Left lung (tissue), 4 donors: ENCODE measurements at regions not wholly inside any gene's neighbourhood (a gene's known extent, or its start where the extent isn't known, plus 50 kb on each side); places are given as distances from the start of the nearest gene placed in this dataset.
A peak's percentile ranks its signal among the peaks of the same experiment; 100 is the strongest.

ENCODE experiments used
- ATAC-seq: fragments of 200-7000 bp; cut with Tn5 transposase; one replicate; pipeline ENCODE4 v1.9.1; 2020; ENCODE audit warnings: moderate library complexity
- DNase-seq, 4 donors: peaks; one replicate each; pipeline ENCODE4 v3.0.0-alpha.2; 2013 to 2020
- H3K27ac ChIP-seq, 2 donors: fragments of 200-600 bp; sonication (generic) in 1 of 2; one replicate each; pipeline versions ENCODE4 v1.5.0 to v1.8.0; 2020 to 2021
- H3K27me3 ChIP-seq, 2 donors: fragments of 200-600 bp; sonication (generic) in 1 of 2; one replicate each; pipeline versions ENCODE4 v1.5.0 to v1.8.0; 2020 to 2021
- H3K36me3 ChIP-seq, 2 donors: fragments of 200-600 bp; sonication (generic) in 1 of 2; one replicate each; pipeline versions ENCODE4 v1.5.0 to v1.8.0; 2020 to 2021
- H3K4me1 ChIP-seq, 2 donors: fragments of 200-600 bp; one replicate each; pipeline ENCODE4 v1.8.0; 2021
- H3K4me3 ChIP-seq, 2 donors: fragments of 200-600 bp; sonication (generic) in 1 of 2; one replicate each; pipeline versions ENCODE4 v1.5.0 to v1.8.0; 2020 to 2021; ENCODE audit warnings: mild to moderate bottlenecking in 1 of 2
- H3K9me3 ChIP-seq, 2 donors: fragments of 200-600 bp; sonication (generic) in 1 of 2; one replicate each; pipeline versions ENCODE4 v1.5.0 to v1.8.0; 2020 to 2021
- intact Hi-C, 2 donors: fragments of 100-400 bp; cut with DNase I; formaldehyde crosslinking; loops; one replicate each; pipeline versions ENCODE4 v1.11.2 to v1.14.2; 2022
- TF ChIP-seq, protein P1 (sequence below), 2 donors: fragments of 200-600 bp; sonication (generic) in 1 of 2; IDR thresholded peaks; one replicate each; pipeline versions ENCODE4 v1.5.0 to v1.8.0; 2021; ENCODE audit warnings: antibody characterized with exemption in 2 of 2
- donor health status: DM: no; HTN: yes; CAD: no.
- donor health status: DM: no; HTN: no; CAD: no.

- intact Hi-C loops = no loop called here
- no peak for ATAC-seq
Observed at GRCh38 chr6:44029444-44030185, 97.6 kb downstream of the MRPL14 start.

GRCh38 chr6:44028789-44029310 is 98.4 kb downstream of the MRPL14 start:
- TF ChIP-seq, protein P1, sequence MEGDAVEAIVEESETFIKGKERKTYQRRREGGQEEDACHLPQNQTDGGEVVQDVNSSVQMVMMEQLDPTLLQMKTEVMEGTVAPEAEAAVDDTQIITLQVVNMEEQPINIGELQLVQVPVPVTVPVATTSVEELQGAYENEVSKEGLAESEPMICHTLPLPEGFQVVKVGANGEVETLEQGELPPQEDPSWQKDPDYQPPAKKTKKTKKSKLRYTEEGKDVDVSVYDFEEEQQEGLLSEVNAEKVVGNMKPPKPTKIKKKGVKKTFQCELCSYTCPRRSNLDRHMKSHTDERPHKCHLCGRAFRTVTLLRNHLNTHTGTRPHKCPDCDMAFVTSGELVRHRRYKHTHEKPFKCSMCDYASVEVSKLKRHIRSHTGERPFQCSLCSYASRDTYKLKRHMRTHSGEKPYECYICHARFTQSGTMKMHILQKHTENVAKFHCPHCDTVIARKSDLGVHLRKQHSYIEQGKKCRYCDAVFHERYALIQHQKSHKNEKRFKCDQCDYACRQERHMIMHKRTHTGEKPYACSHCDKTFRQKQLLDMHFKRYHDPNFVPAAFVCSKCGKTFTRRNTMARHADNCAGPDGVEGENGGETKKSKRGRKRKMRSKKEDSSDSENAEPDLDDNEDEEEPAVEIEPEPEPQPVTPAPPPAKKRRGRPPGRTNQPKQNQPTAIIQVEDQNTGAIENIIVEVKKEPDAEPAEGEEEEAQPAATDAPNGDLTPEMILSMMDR (IDR thresholded peaks at IDR 0.05) = no peak
- ATAC-seq = peak; percentile 12
- DNase-seq = peak in 2 of 4 donors; percentile 26 to 57
- H3K4me1 ChIP-seq = no peaks in the 10 kb centered on the region
- intact Hi-C loops = no loop called here
- no peaks in the 10 kb centered on the region for H3K36me3 ChIP-seq
- H3K4me3 ChIP-seq = no peak overlapping the region
- no peaks in the 10 kb centered on the region for H3K9me3 ChIP-seq
- H3K27me3 ChIP-seq = peaks cover 0 to 28% of the 10 kb centered on the region in 2 donors
- no peak overlapping the region for H3K27ac ChIP-seq

More at GRCh38 chr6:44029444-44030185, 97.6 kb downstream of the MRPL14 start:
- DNase-seq = peak in 2 of 4 donors; percentile 20 to 46
- H3K27me3 ChIP-seq = peaks cover 0 to 25% of the 10 kb centered on the region in 2 donors
- peaks cover 0 to 7% of the 10 kb centered on the region in 2 donors for H3K4me1 ChIP-seq
- no peaks in the 10 kb centered on the region for H3K36me3 ChIP-seq
- no peaks in the 10 kb centered on the region for H3K9me3 ChIP-seq
- TF ChIP-seq, protein P1 (IDR thresholded peaks at IDR 0.05) = no peak
- no peak overlapping the region for H3K4me3 ChIP-seq
- no peak overlapping the region for H3K27ac ChIP-seq

DNA sequence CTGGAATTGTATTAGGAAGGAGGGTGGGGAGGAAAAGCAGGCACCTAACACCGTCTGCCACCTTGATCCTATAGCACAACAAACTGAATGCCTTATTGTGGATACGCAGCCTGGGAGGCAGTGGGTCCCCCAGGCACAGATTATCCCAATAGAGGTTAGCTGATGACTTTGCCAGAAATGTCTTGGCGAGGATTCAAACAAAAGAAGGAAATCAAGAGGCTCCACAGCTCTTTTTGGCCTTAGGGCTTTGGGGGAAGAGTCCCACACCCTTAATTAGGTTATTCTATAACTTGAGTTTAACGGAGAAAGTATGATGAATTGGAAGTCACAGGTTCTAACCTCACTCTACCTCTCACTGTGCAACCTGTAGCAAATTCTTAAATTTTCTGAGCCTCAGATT is 102.0 kb downstream of the MRPL14 start:
- Histone ChIP-seq H3K36me3 (no peaks in the 10 kb centered on the region), H3K4me1 (no peaks in the 10 kb centered on the region), H3K27me3 (peaks cover 0 to 17% of the 10 kb centered on the region in 2 donors), H3K27ac (no peak overlapping the region), H3K9me3 (no peaks in the 10 kb centered on the region), H3K4me3 (no peak overlapping the region)
- intact Hi-C loops = no loop called here
- DNase-seq (no peak), ATAC-seq (no peak)
- TF ChIP-seq, protein P1 (IDR thresholded peaks at IDR 0.05) = no peak

DNA sequence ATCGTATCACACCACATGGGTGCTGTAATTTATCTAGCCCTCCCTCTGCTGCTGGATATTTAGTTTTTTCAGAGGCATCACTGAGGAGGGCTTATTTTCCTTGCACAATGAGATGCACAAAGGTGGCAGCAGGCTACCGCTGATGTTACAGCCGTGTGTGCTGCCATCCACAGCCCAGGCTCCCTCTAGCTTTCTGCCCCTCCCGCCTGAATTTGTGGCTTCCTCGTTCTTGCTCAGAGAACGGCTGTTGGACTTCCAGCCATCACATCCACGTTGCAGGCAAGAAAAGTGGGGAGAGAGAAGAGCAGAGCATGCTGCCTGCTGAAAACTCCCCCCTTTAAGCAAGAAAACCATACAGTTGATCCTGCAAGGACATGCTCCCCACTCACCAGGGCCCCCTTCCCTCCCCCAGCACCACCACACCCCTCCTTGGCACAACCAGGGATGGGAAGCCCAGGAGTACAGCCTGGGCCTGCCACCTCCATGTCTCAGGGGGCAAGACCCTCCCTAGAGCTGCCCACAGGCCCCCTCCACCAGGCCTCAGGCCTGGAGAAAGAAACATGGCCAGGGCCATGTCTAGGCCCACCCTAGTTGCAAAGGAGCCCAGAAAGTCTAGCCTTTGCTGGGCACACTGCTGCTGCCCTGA is 102.6 kb downstream of the MRPL14 start:
- H3K9me3 ChIP-seq = no peaks in the 10 kb centered on the region
- TF ChIP-seq, protein P1 (IDR thresholded peaks at IDR 0.05) = no peak
- H3K27me3 ChIP-seq = peaks cover 0 to 12% of the 10 kb centered on the region in 2 donors
- ATAC-seq (no peak), DNase-seq (peak in 1 of 4 donors; percentile 28)
- H3K4me1 ChIP-seq = no peaks in the 10 kb centered on the region
- intact Hi-C loops = no loop called here
- H3K36me3 ChIP-seq = no peaks in the 10 kb centered on the region
- H3K4me3 ChIP-seq = no peak overlapping the region
- H3K27ac ChIP-seq = no peak overlapping the region
